Nephron (organoid): ENCODE measurements at regions not wholly inside any gene's neighbourhood (a gene's known extent, or its start where the extent isn't known, plus 50 kb on each side); places are given as distances from the start of the nearest gene placed in this dataset.
"Not testable (repeated sequence)": the region's sequence is repeated elsewhere in the genome, so short reads cannot be mapped to it uniquely, and the experiment has no call there.

Experiments
- H3K27ac Mint-ChIP-seq, 3 experiments: 2 replicates each; pipeline ENCODE4 v1.8.0; 2020; ENCODE audit warnings: mixed read lengths in 3 of 3, mild to moderate bottlenecking in 2 of 3, moderate library complexity in 1 of 3
- H3K27me3 Mint-ChIP-seq: 2 replicates; pipeline ENCODE4 v1.8.0; 2021; ENCODE audit warnings: low read depth, mild to moderate bottlenecking, moderate library complexity, mixed read lengths
- H3K36me3 Mint-ChIP-seq: 2 replicates; pipeline ENCODE4 v1.8.0; 2020; ENCODE audit warnings: low read depth, mixed read lengths
- H3K4me1 Mint-ChIP-seq: 2 replicates; pipeline ENCODE4 v1.8.0; 2020; ENCODE audit warnings: mixed read lengths
- H3K4me3 Mint-ChIP-seq, 3 experiments: 2 replicates each; pipeline ENCODE4 v1.8.0; 2020; ENCODE audit warnings: mild to moderate bottlenecking in 3 of 3, mixed read lengths in 3 of 3, moderate library complexity in 2 of 3
- H3K9me3 Mint-ChIP-seq: 2 replicates; pipeline ENCODE4 v1.8.0; 2020; ENCODE audit warnings: mixed read lengths
- CTCF ChIP-seq, 3 experiments: fragments of 200-600 bp; sonication (generic); IDR thresholded peaks; one replicate each; pipeline ENCODE4 v1.5.0; 2021; ENCODE audit warnings: antibody characterized with exemption in 3 of 3; ENCODE audit not compliant: unreplicated experiment in 3 of 3

- Mint-ChIP-seq H3K4me1 (peaks cover 56% of the 10 kb centered on the region), H3K4me3 (peak overlapping the region; percentile 81 to 84 (median 81)), H3K9me3 (no peaks in the 10 kb centered on the region), H3K27me3 (peaks cover 3% of the 10 kb centered on the region), H3K27ac (peak overlapping the region; percentile 99), H3K36me3 (no peaks in the 10 kb centered on the region)
- TF ChIP-seq CTCF (IDR thresholded peaks at IDR 0.05; ENCODE audit: unreplicated experiment in 3 of 3), result no peak
Measured at GRCh38 chr18:76618721-76619120, 123.7 kb upstream of the ZNF516 start.

GRCh38 chr18:76616373-76616772 is 121.3 kb upstream of the ZNF516 start:
- H3K4me1 Mint-ChIP-seq, result peaks cover 47% of the 10 kb centered on the region
- H3K4me3 Mint-ChIP-seq, result no peak overlapping the region
- H3K27ac Mint-ChIP-seq, result peak overlapping the region in 2 of 3 experiments; percentile 28 to 45
- H3K27me3 Mint-ChIP-seq, result peaks cover 7% of the 10 kb centered on the region
- H3K9me3 Mint-ChIP-seq, result no peaks in the 10 kb centered on the region
- no peak for TF ChIP-seq CTCF (IDR thresholded peaks at IDR 0.05; ENCODE audit: unreplicated experiment in 3 of 3)
- H3K36me3 Mint-ChIP-seq, result no peaks in the 10 kb centered on the region

GRCh38 chr18:76615065-76615733 is 120.2 kb upstream of the ZNF516 start:
- H3K9me3 Mint-ChIP-seq, result no peaks in the 10 kb centered on the region
- TF ChIP-seq CTCF (IDR thresholded peaks at IDR 0.05; ENCODE audit: unreplicated experiment in 3 of 3), result no peak
- H3K27me3 Mint-ChIP-seq, result peaks cover 7% of the 10 kb centered on the region
- H3K4me3 Mint-ChIP-seq, result no peak overlapping the region
- H3K36me3 Mint-ChIP-seq, result no peaks in the 10 kb centered on the region
- H3K4me1 Mint-ChIP-seq, result peaks cover 45% of the 10 kb centered on the region
- H3K27ac Mint-ChIP-seq, result peak overlapping the region in 1 of 3 experiments; percentile 27

- TF ChIP-seq CTCF (IDR thresholded peaks at IDR 0.05; ENCODE audit: unreplicated experiment in 3 of 3), result no peak
- peaks cover 7% of the 10 kb centered on the region for H3K27me3 Mint-ChIP-seq
- no peak overlapping the region for H3K4me3 Mint-ChIP-seq
- no peaks in the 10 kb centered on the region for H3K9me3 Mint-ChIP-seq
- H3K4me1 Mint-ChIP-seq, result peaks cover 30% of the 10 kb centered on the region
- H3K27ac Mint-ChIP-seq, result peak overlapping the region in 2 of 3 experiments; percentile 37 to 43
- no peaks in the 10 kb centered on the region for H3K36me3 Mint-ChIP-seq
Measured at GRCh38 chr18:76613755-76614120, 118.7 kb upstream of the ZNF516 start.

GRCh38 chr18:76613053-76613754 is 118.2 kb upstream of the ZNF516 start:
- H3K36me3 Mint-ChIP-seq, result no peaks in the 10 kb centered on the region
- TF ChIP-seq CTCF (IDR thresholded peaks at IDR 0.05; ENCODE audit: unreplicated experiment in 3 of 3), result no peak
- peak overlapping the region in 1 of 3 experiments; percentile 37 for H3K27ac Mint-ChIP-seq
- H3K4me1 Mint-ChIP-seq, result peaks cover 25% of the 10 kb centered on the region
- no peak overlapping the region for H3K4me3 Mint-ChIP-seq
- H3K27me3 Mint-ChIP-seq, result peaks cover 7% of the 10 kb centered on the region
- H3K9me3 Mint-ChIP-seq, result no peaks in the 10 kb centered on the region

- H3K27me3 Mint-ChIP-seq, H3K9me3 Mint-ChIP-seq, H3K4me3 Mint-ChIP-seq, H3K36me3 Mint-ChIP-seq: not testable (repeated sequence)
- peaks cover 19% of the 10 kb centered on the region for H3K4me1 Mint-ChIP-seq
- peak overlapping the region in 1 of 3 experiments; percentile 39 for H3K27ac Mint-ChIP-seq
Measured at GRCh38 chr18:76611750-76612045, 116.7 kb upstream of the ZNF516 start.
